Astrocyte (in vitro differentiated cells and primary cell): ENCODE measurements at regions not wholly inside any gene's neighbourhood (a gene's known extent, or its start where the extent isn't known, plus 50 kb on each side); places are given as distances from the start of the nearest gene placed in this dataset.

Experiments used
- DNase-seq: peaks from one replicate; pipeline ENCODE4 v3.0.0-alpha.2; 2010; ENCODE audit warnings: low read depth
- FAIRE-seq: peaks from 2 replicates; lab custom pipeline; 2011; peaks lifted over from hg19 to GRCh38; lab: Jason Lieb, UNC
- H2AFZ ChIP-seq: 2 replicates; pipeline ENCODE4 v1.6.0; 2012; ENCODE audit warnings: low read depth, low read length, inconsistent platforms
- H3K27ac ChIP-seq: 2 replicates; pipeline ENCODE4 v1.5.1; 2011; ENCODE audit warnings: low read depth, low read length, inconsistent platforms
- H3K27me3 ChIP-seq: 2 replicates; pipeline ENCODE4 v1.6.0; 2011; ENCODE audit warnings: low read length, inconsistent platforms; ENCODE audit not compliant: insufficient read depth
- H3K36me3 ChIP-seq: 2 replicates; pipeline ENCODE4 v1.5.1; 2011; ENCODE audit warnings: low read length, inconsistent platforms; ENCODE audit not compliant: insufficient read depth
- H3K4me1 ChIP-seq: 2 replicates; pipeline ENCODE4 v1.5.1; 2011; ENCODE audit warnings: low read length, inconsistent platforms; ENCODE audit not compliant: insufficient read depth
- H3K4me2 ChIP-seq: 2 replicates; pipeline ENCODE4 v1.6.0; 2012; ENCODE audit warnings: low read length, inconsistent platforms
- H3K4me3 ChIP-seq: 2 replicates; pipeline ENCODE4 v1.5.1; 2011; ENCODE audit warnings: low read depth, mild to moderate bottlenecking, low read length, inconsistent platforms; ENCODE audit not compliant: insufficient read depth
- H3K79me2 ChIP-seq: 2 replicates; pipeline ENCODE4 v1.6.0; 2012; ENCODE audit warnings: mild to moderate bottlenecking, low read length, inconsistent platforms; ENCODE audit not compliant: insufficient read depth
- H3K9ac ChIP-seq: 2 replicates; pipeline ENCODE4 v1.6.0; 2012; ENCODE audit warnings: mild to moderate bottlenecking, low read length, inconsistent platforms
- H3K9me3 ChIP-seq: 2 replicates; pipeline ENCODE4 v1.5.1; 2012; ENCODE audit warnings: low read depth, mild to moderate bottlenecking, low read length, inconsistent platforms; ENCODE audit not compliant: insufficient read depth
- H4K20me1 ChIP-seq: 2 replicates; pipeline ENCODE4 v1.6.0; 2012; ENCODE audit warnings: low read length, inconsistent platforms; ENCODE audit not compliant: insufficient read depth
- H3K27ac Mint-ChIP-seq: one replicate; pipeline ENCODE4 v1.8.0; 2021; ENCODE audit warnings: mild to moderate bottlenecking, mixed read lengths; ENCODE audit not compliant: unreplicated experiment
- H3K27me3 Mint-ChIP-seq: one replicate; pipeline ENCODE4 v1.8.0; 2021; ENCODE audit warnings: low read depth, mixed read lengths; ENCODE audit not compliant: unreplicated experiment
- H3K36me3 Mint-ChIP-seq: one replicate; pipeline ENCODE4 v1.8.0; 2021; ENCODE audit warnings: low read depth, mixed read lengths; ENCODE audit not compliant: unreplicated experiment
- H3K4me1 Mint-ChIP-seq: one replicate; pipeline ENCODE4 v1.8.0; 2021; ENCODE audit warnings: low read depth, mixed read lengths; ENCODE audit not compliant: unreplicated experiment
- H3K4me3 Mint-ChIP-seq: one replicate; pipeline ENCODE4 v1.8.0; 2021; ENCODE audit warnings: mild to moderate bottlenecking, moderate library complexity, mixed read lengths; ENCODE audit not compliant: unreplicated experiment
- H3K9me3 Mint-ChIP-seq: one replicate; pipeline ENCODE4 v1.8.0; 2021; ENCODE audit warnings: mild to moderate bottlenecking, mixed read lengths; ENCODE audit not compliant: unreplicated experiment
- CTCF ChIP-seq: IDR thresholded peaks from 2 replicates; pipeline ENCODE4 v1.5.1; 2011; ENCODE audit warnings: low read depth, mild to moderate bottlenecking, inconsistent platforms, low read length, moderate library complexity; ENCODE audit not compliant: insufficient read depth
- EZH2 ChIP-seq: IDR thresholded peaks from 2 replicates; pipeline ENCODE4 v1.6.1; 2012; ENCODE audit warnings: mild to moderate bottlenecking, low read length, inconsistent platforms; ENCODE audit not compliant: insufficient read depth

DNA sequence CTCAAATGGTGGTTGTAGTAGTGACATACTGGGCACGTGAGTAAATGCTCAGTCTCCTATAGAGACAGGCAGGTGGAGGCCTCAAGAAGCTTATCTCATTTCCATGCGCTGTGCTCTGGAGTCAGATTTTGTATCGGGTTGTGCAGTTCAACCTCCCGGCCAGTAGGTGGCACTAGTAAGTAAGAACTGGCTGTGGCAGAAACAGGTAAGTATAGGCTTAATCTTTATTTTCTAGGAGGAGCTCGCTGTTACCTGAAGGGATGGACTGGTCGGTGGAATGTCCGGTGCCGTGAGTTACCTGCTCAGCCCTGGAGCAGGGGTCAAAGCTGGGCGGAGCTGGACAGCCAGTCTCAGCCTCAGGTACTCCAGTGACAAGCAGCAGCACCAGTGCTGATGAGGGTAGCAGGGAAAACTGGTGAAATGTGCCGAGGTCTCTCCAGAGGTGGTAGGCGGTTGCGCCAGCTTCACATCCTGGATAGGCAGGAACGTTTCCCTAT is 880.1 kb upstream of the SEMA6A start:
- Mint-ChIP-seq H3K9me3 (peaks cover 5% of the 10 kb centered on the region), H3K27ac (no peak overlapping the region), H3K27me3 (no peaks in the 10 kb centered on the region), H3K36me3 (no peaks in the 10 kb centered on the region), H3K4me3 (no peak overlapping the region), H3K4me1 (no peaks in the 10 kb centered on the region)
- no peaks in the 10 kb centered on the region for H3K4me1 ChIP-seq
- H4K20me1 ChIP-seq, result no peaks in the 10 kb centered on the region
- DNase-seq (no peak), FAIRE-seq (no peak)
- no peak overlapping the region for H2AFZ ChIP-seq
- no peaks in the 10 kb centered on the region for H3K9me3 ChIP-seq
- no peak overlapping the region for H3K4me2 ChIP-seq
- H3K27me3 ChIP-seq, result no peaks in the 10 kb centered on the region
- H3K79me2 ChIP-seq, result no peaks in the 10 kb centered on the region
- TF ChIP-seq CTCF (peak; percentile 52), EZH2 (no peak)
- H3K27ac ChIP-seq, result no peak overlapping the region
- no peak overlapping the region for H3K4me3 ChIP-seq
- no peak overlapping the region for H3K9ac ChIP-seq
- H3K36me3 ChIP-seq, result no peaks in the 10 kb centered on the region

- H3K79me2 ChIP-seq, result no peaks in the 10 kb centered on the region
- Mint-ChIP-seq H3K27ac (no peak overlapping the region), H3K9me3 (no peaks in the 10 kb centered on the region), H3K4me1 (no peaks in the 10 kb centered on the region), H3K36me3 (no peaks in the 10 kb centered on the region), H3K4me3 (no peak overlapping the region), H3K27me3 (no peaks in the 10 kb centered on the region)
- no peaks in the 10 kb centered on the region for H4K20me1 ChIP-seq
- no peak overlapping the region for H2AFZ ChIP-seq
- no peaks in the 10 kb centered on the region for H3K4me1 ChIP-seq
- no peak overlapping the region for H3K4me2 ChIP-seq
- DNase-seq (no peak), FAIRE-seq (no peak)
- no peaks in the 10 kb centered on the region for H3K36me3 ChIP-seq
- no peaks in the 10 kb centered on the region for H3K27me3 ChIP-seq
- H3K9me3 ChIP-seq, result no peaks in the 10 kb centered on the region
- TF ChIP-seq CTCF (no peak), EZH2 (no peak)
- H3K9ac ChIP-seq, result no peak overlapping the region
- no peak overlapping the region for H3K4me3 ChIP-seq
- H3K27ac ChIP-seq, result no peak overlapping the region
Observed at GRCh38 chr5:117436846-117437245, 862.2 kb upstream of the SEMA6A start.

GRCh38 chr5:117435203-117435602 is 860.6 kb upstream of the SEMA6A start:
- FAIRE-seq, result no peak
- no peaks in the 10 kb centered on the region for H4K20me1 ChIP-seq
- no peaks in the 10 kb centered on the region for H3K79me2 ChIP-seq
- Mint-ChIP-seq H3K36me3 (no peaks in the 10 kb centered on the region), H3K27me3 (no peaks in the 10 kb centered on the region), H3K4me1 (no peaks in the 10 kb centered on the region), H3K27ac (no peak overlapping the region), H3K9me3 (no peaks in the 10 kb centered on the region), H3K4me3 (no peak overlapping the region)
- no peak overlapping the region for H3K9ac ChIP-seq
- TF ChIP-seq CTCF (no peak), EZH2 (no peak)
- no peak overlapping the region for H3K4me3 ChIP-seq
- no peaks in the 10 kb centered on the region for H3K9me3 ChIP-seq
- no peaks in the 10 kb centered on the region for H3K27me3 ChIP-seq
- H2AFZ ChIP-seq, result no peak overlapping the region
- H3K36me3 ChIP-seq, result no peaks in the 10 kb centered on the region
- no peak overlapping the region for H3K4me2 ChIP-seq
- DNase-seq, result no peak
- no peak overlapping the region for H3K27ac ChIP-seq
- no peaks in the 10 kb centered on the region for H3K4me1 ChIP-seq
